WTC11 (cell line): ENCODE measurements at regions not wholly inside any gene's neighbourhood (a gene's known extent, or its start where the extent isn't known, plus 50 kb on each side); places are given as distances from the start of the nearest gene placed in this dataset.

ENCODE experiments used
- ATAC-seq: fragments of 200-7000 bp; cut with Tn5 transposase; 2 replicates; pipeline ENCODE4 v1.10.0; 2021; ENCODE audit warnings: mild to moderate bottlenecking, moderate library complexity
- CTCF ChIA-PET: fragments of 300-600 bp; sonication (Branson Sonifier 250); formaldehyde crosslinking; loops from one replicate; lab custom pipeline; 2021; ENCODE audit warnings: antibody characterized with exemption; lab: Charles Lee
- POLR2A ChIA-PET: fragments of 350-600 bp; sonication (Branson Sonifier 250); formaldehyde crosslinking; loops from one replicate; lab custom pipeline; 2021; ENCODE audit warnings: antibody characterized with exemption; lab: Charles Lee
- DNase-seq: peaks from one replicate; pipeline ENCODE4 v3.0.0; 2021; ENCODE audit warnings: low spot score
- H3K27ac Mint-ChIP-seq: 2 replicates; pipeline ENCODE4 v1.8.0; 2021; ENCODE audit warnings: mixed read lengths
- H3K27me3 Mint-ChIP-seq: 2 replicates; pipeline ENCODE4 v1.8.0; 2021; ENCODE audit warnings: low read depth, mild to moderate bottlenecking, moderate library complexity, mixed read lengths
- H3K36me3 Mint-ChIP-seq: 2 replicates; pipeline ENCODE4 v1.8.0; 2021; ENCODE audit warnings: mixed read lengths
- H3K4me1 Mint-ChIP-seq: 2 replicates; pipeline ENCODE4 v1.8.0; 2022; ENCODE audit warnings: mixed read lengths
- H3K4me3 Mint-ChIP-seq: 2 replicates; pipeline ENCODE4 v1.8.0; 2021; ENCODE audit warnings: mild to moderate bottlenecking, moderate library complexity, mixed read lengths
- H3K9me3 Mint-ChIP-seq: 2 replicates; pipeline ENCODE4 v1.8.0; 2021; ENCODE audit warnings: mixed read lengths
- ELF4 ChIP-seq: sonication (generic); formaldehyde crosslinking; IDR thresholded peaks from 2 replicates; pipeline ENCODE4 v1.8.1; 2022; ENCODE audit warnings: low read depth, mild to moderate bottlenecking, moderate library complexity, missing genetic modification reagents
- ESRRA ChIP-seq: sonication (generic); formaldehyde crosslinking; IDR thresholded peaks from 2 replicates; pipeline ENCODE4 v1.8.1; 2022; ENCODE audit warnings: mild to moderate bottlenecking, missing genetic modification reagents, borderline replicate concordance
- FOXP1 ChIP-seq: sonication (generic); formaldehyde crosslinking; IDR thresholded peaks from 2 replicates; pipeline ENCODE4 v1.8.0; 2022; ENCODE audit warnings: missing genetic modification reagents, mild to moderate bottlenecking, moderate library complexity, borderline replicate concordance
- GABPB1 ChIP-seq: sonication (generic); formaldehyde crosslinking; IDR thresholded peaks from 2 replicates; pipeline ENCODE4 v1.8.1; 2023; ENCODE audit warnings: mild to moderate bottlenecking, missing genetic modification reagents
- JAZF1 ChIP-seq: fragments of 250-450 bp; sonication (Bioruptor Pico); IDR thresholded peaks from 2 replicates; pipeline ENCODE4 v1.9.0; 2021; ENCODE audit warnings: moderate library complexity, mild to moderate bottlenecking, inconsistent platforms
- MYBL2 ChIP-seq: sonication (generic); formaldehyde crosslinking; IDR thresholded peaks from 2 replicates; pipeline ENCODE4 v1.8.1; 2023; ENCODE audit warnings: mild to moderate bottlenecking, moderate library complexity, missing genetic modification reagents
- NFYB ChIP-seq: sonication (generic); formaldehyde crosslinking; conservative IDR thresholded peaks from 2 replicates; pipeline ENCODE4 v1.8.0; 2022; ENCODE audit warnings: low read depth, missing genetic modification reagents
- NR1H2 ChIP-seq: sonication (generic); formaldehyde crosslinking; IDR thresholded peaks from 2 replicates; pipeline ENCODE4 v1.9.0; 2021; ENCODE audit warnings: mild to moderate bottlenecking, moderate library complexity, missing genetic modification reagents
- OVOL2 ChIP-seq: fragments of 250-450 bp; sonication (Bioruptor Pico); IDR thresholded peaks from 2 replicates; pipeline ENCODE4 v1.9.0; 2021; ENCODE audit warnings: mild to moderate bottlenecking, borderline replicate concordance
- PRRX2 ChIP-seq: fragments of 250-450 bp; sonication (Bioruptor Pico); IDR thresholded peaks from 2 replicates; pipeline ENCODE4 v1.8.0; 2021; ENCODE audit warnings: mild to moderate bottlenecking
- ZNF317 ChIP-seq: sonication (generic); formaldehyde crosslinking; IDR thresholded peaks from 2 replicates; pipeline ENCODE4 v1.8.1; 2023; ENCODE audit warnings: low read depth, mild to moderate bottlenecking, moderate library complexity, missing genetic modification reagents, borderline replicate concordance
- TF ChIP-seq, protein P1 (sequence below): sonication (generic); formaldehyde crosslinking; IDR thresholded peaks from 2 replicates; pipeline ENCODE4 v1.8.1; 2022; ENCODE audit warnings: mild to moderate bottlenecking, missing genetic modification reagents, moderate library complexity, borderline replicate concordance
- TF ChIP-seq, protein P2 (sequence below): fragments of 250-450 bp; sonication (Bioruptor Pico); IDR thresholded peaks from 2 replicates; pipeline ENCODE4 v1.8.0; 2021; ENCODE audit warnings: mild to moderate bottlenecking
- TF ChIP-seq, protein P3 (sequence below): sonication (generic); formaldehyde crosslinking; IDR thresholded peaks from 2 replicates; pipeline ENCODE4 v1.8.1; 2022; ENCODE audit warnings: mild to moderate bottlenecking, moderate library complexity, missing genetic modification reagents
- TF ChIP-seq, protein P4 (sequence below): sonication (generic); formaldehyde crosslinking; IDR thresholded peaks from 2 replicates; pipeline ENCODE4 v1.8.0; 2022; ENCODE audit warnings: mild to moderate bottlenecking, missing genetic modification reagents
- TF ChIP-seq, protein P5 (sequence below): sonication (generic); formaldehyde crosslinking; IDR thresholded peaks from 2 replicates; pipeline ENCODE4 v1.8.1; 2023; ENCODE audit warnings: mild to moderate bottlenecking, missing genetic modification reagents

DNA sequence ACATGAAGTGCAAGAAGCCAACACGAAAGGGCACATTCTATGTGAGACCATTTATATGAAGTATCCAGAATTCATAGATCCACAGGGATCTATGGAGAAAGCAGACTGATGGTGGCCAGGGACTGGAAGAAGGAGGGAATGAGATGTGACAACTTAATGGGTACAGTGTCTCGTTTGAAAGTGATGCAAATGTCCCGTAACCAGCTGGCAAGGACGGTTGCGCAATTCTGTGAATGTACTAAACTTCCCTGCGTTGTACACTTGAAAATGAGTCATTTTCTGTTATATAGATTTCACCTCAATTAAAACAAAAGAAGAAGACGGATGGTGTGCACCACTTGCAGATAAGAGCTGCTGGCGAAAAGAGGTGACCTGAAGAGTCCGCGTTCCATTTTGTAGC is 861.1 kb downstream of the TYW1 start:
- ChIA-PET POLR2A (no interaction called here), CTCF (no interaction called here)
- H3K4me3 Mint-ChIP-seq = no peak overlapping the region
- peaks cover 7% of the 10 kb centered on the region; the same call in 1 of the 2 replicates for H3K4me1 Mint-ChIP-seq
- DNase-seq = no peak
- H3K36me3 Mint-ChIP-seq = peaks cover 14% of the 10 kb centered on the region
- peaks cover 26% of the 10 kb centered on the region for H3K9me3 Mint-ChIP-seq
- no peak for TF ChIP-seq OVOL2 (CRISPR knock-in tag)
- TF ChIP-seq GABPB1 (CRISPR knock-in tag) = no peak
- TF ChIP-seq, protein P1, sequence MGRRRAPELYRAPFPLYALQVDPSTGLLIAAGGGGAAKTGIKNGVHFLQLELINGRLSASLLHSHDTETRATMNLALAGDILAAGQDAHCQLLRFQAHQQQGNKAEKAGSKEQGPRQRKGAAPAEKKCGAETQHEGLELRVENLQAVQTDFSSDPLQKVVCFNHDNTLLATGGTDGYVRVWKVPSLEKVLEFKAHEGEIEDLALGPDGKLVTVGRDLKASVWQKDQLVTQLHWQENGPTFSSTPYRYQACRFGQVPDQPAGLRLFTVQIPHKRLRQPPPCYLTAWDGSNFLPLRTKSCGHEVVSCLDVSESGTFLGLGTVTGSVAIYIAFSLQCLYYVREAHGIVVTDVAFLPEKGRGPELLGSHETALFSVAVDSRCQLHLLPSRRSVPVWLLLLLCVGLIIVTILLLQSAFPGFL (CRISPR knock-in tag) = no peak
- TF ChIP-seq NFYB = no peak
- no peak for TF ChIP-seq ESRRA (CRISPR knock-in tag)
- TF ChIP-seq, protein P2, sequence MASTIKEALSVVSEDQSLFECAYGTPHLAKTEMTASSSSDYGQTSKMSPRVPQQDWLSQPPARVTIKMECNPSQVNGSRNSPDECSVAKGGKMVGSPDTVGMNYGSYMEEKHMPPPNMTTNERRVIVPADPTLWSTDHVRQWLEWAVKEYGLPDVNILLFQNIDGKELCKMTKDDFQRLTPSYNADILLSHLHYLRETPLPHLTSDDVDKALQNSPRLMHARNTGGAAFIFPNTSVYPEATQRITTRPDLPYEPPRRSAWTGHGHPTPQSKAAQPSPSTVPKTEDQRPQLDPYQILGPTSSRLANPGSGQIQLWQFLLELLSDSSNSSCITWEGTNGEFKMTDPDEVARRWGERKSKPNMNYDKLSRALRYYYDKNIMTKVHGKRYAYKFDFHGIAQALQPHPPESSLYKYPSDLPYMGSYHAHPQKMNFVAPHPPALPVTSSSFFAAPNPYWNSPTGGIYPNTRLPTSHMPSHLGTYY (CRISPR knock-in tag) = no peak
- TF ChIP-seq FOXP1 (CRISPR knock-in tag) = no peak
- no peak for TF ChIP-seq ELF4 (CRISPR knock-in tag)
- no peak for ATAC-seq
- peaks cover 4% of the 10 kb centered on the region; the same call in 1 of the 2 replicates for H3K27me3 Mint-ChIP-seq
- H3K27ac Mint-ChIP-seq = no peak overlapping the region

DNA sequence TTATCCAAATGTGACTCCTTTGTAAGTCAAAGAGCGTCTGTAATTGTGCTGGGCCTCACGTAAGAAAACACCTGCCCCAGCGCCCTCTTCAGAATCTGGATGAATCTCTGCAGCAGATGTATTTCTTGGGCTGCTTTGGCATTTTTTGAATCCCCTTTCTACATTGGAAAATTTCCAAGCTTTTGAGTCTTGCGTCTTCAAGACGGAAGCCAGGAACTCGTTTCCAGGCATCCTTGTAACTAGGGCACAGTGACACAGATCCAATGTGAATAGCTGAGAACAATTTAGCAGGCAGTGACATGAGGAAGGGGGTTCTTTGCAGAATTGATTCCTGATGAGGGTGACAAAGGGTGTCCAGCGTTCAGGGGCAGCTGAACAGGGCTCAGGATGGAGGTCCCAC is 862.3 kb downstream of the TYW1 start:
- Mint-ChIP-seq H3K4me1 (peaks cover 6% of the 10 kb centered on the region; the same call in 1 of the 2 replicates), H3K27me3 (peaks cover 4% of the 10 kb centered on the region; the same call in 1 of the 2 replicates), H3K9me3 (peaks cover 31% of the 10 kb centered on the region), H3K36me3 (peaks cover 17% of the 10 kb centered on the region), H3K4me3 (no peak overlapping the region), H3K27ac (no peak overlapping the region)
- DNase-seq (no peak), ATAC-seq (no peak)
- TF ChIP-seq, protein P3, sequence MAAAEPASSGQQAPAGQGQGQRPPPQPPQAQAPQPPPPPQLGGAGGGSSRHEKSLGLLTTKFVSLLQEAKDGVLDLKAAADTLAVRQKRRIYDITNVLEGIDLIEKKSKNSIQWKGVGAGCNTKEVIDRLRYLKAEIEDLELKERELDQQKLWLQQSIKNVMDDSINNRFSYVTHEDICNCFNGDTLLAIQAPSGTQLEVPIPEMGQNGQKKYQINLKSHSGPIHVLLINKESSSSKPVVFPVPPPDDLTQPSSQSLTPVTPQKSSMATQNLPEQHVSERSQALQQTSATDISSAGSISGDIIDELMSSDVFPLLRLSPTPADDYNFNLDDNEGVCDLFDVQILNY (CRISPR knock-in tag) = no peak
- TF ChIP-seq ZNF317 (CRISPR knock-in tag) = no peak
- TF ChIP-seq PRRX2 = no peak
- no peak for TF ChIP-seq NR1H2 (CRISPR knock-in tag)
- TF ChIP-seq JAZF1 (CRISPR knock-in tag) = no peak
- TF ChIP-seq, protein P4, sequence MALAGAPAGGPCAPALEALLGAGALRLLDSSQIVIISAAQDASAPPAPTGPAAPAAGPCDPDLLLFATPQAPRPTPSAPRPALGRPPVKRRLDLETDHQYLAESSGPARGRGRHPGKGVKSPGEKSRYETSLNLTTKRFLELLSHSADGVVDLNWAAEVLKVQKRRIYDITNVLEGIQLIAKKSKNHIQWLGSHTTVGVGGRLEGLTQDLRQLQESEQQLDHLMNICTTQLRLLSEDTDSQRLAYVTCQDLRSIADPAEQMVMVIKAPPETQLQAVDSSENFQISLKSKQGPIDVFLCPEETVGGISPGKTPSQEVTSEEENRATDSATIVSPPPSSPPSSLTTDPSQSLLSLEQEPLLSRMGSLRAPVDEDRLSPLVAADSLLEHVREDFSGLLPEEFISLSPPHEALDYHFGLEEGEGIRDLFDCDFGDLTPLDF (CRISPR knock-in tag) = no peak
- TF ChIP-seq, protein P5, sequence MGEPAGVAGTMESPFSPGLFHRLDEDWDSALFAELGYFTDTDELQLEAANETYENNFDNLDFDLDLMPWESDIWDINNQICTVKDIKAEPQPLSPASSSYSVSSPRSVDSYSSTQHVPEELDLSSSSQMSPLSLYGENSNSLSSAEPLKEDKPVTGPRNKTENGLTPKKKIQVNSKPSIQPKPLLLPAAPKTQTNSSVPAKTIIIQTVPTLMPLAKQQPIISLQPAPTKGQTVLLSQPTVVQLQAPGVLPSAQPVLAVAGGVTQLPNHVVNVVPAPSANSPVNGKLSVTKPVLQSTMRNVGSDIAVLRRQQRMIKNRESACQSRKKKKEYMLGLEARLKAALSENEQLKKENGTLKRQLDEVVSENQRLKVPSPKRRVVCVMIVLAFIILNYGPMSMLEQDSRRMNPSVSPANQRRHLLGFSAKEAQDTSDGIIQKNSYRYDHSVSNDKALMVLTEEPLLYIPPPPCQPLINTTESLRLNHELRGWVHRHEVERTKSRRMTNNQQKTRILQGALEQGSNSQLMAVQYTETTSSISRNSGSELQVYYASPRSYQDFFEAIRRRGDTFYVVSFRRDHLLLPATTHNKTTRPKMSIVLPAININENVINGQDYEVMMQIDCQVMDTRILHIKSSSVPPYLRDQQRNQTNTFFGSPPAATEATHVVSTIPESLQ (CRISPR knock-in tag) = no peak
- no peak for TF ChIP-seq MYBL2 (CRISPR knock-in tag)
- TF ChIP-seq, protein P2 (CRISPR knock-in tag) = no peak
- ChIA-PET CTCF (no interaction called here), POLR2A (no interaction called here)
